Body of pancreas (tissue), 4 donors: ENCODE measurements at regions not wholly inside any gene's neighbourhood (a gene's known extent, or its start where the extent isn't known, plus 50 kb on each side); places are given as distances from the start of the nearest gene placed in this dataset.

Experiments
- ATAC-seq: fragments of 150-250 bp; one replicate; pipeline ENCODE4 v1.9.1; 2016
- DNase-seq, 4 donors: peaks; one replicate each; pipeline ENCODE4 v3.0.0-alpha.2; 2019
- H3K27ac ChIP-seq, 4 donors: fragments of 200-600 bp; sonication (generic); 1 replicate in 3 of 4; 2 replicates in 1 of 4; pipeline versions ENCODE4 v1.5.1 to v1.6.1; 2016 to 2019; ENCODE audit warnings: mild to moderate bottlenecking in 1 of 4, mixed read lengths in 1 of 4, moderate library complexity in 1 of 4
- H3K27me3 ChIP-seq, 2 donors: fragments of 200-600 bp; sonication (generic); one replicate each; pipeline ENCODE4 v1.6.0; 2016; ENCODE audit warnings: mild to moderate bottlenecking in 1 of 2
- H3K36me3 ChIP-seq, 2 donors: fragments of 200-600 bp; sonication (generic); replicated peaks in 1 of 2; 2 replicates each; pipeline ENCODE4 v1.5.1; 2016; ENCODE audit warnings: low read depth in 2 of 2; ENCODE audit not compliant: insufficient read depth in 1 of 2
- H3K4me1 ChIP-seq: fragments of 200-600 bp; sonication (generic); one replicate; pipeline ENCODE4 v1.6.0; 2016
- H3K4me3 ChIP-seq, 2 donors: fragments of 200-600 bp; sonication (generic); 1 replicate in 1 of 2; 2 replicates in 1 of 2; pipeline ENCODE4 v1.5.1; 2016 to 2019
- H3K9me3 ChIP-seq, 3 donors: fragments of 200-600 bp; sonication (generic); 1 replicate in 2 of 3; 2 replicates in 1 of 3; pipeline ENCODE4 v1.5.1; 2016
- POLR2A ChIP-seq, 3 donors: fragments of 450-650 bp; IDR thresholded peaks; one replicate each; pipeline ENCODE4 v1.6.1; 2016; ENCODE audit warnings: antibody characterized with exemption in 3 of 3, mild to moderate bottlenecking in 2 of 3
- WGBS, 2 donors: methylation state at CpG; one replicate each; pipeline ENCODE4 v1.1.5; 2017; 5-methylcytosine and 5-hydroxymethylcytosine counted together
- intact Hi-C: fragments of 100-400 bp; cut with DNase I; formaldehyde crosslinking; loops from one replicate; pipeline ENCODE4 v1.15.1; 2023
- TF ChIP-seq, protein P1 (sequence below), 7 experiments: fragments of 450-650 bp in 4 of 7; fragments of 200-600 bp in 3 of 7; sonication (generic) in 3 of 7; IDR thresholded peaks; one replicate each; pipeline ENCODE4 v1.5.1; 2016 to 2019; ENCODE audit warnings: antibody characterized with exemption in 7 of 7

GRCh38 chr1:4124631-4125145, 224.6 kb upstream of the C1orf174 start:
- Histone ChIP-seq H3K9me3 (no peaks in the 10 kb centered on the region), H3K27ac (no peak overlapping the region), H3K27me3 (no peaks in the 10 kb centered on the region), H3K4me1 (no peaks in the 10 kb centered on the region), H3K36me3 (no peaks in the 10 kb centered on the region), H3K4me3 (no peak overlapping the region)
- 68 to 76% methylated on average over 4 to 6 of the region's 6 CpGs for WGBS, 2 donors
- no peak for DNase-seq
- intact Hi-C loops = no loop called here
- no peak for ATAC-seq
- TF ChIP-seq POLR2A (IDR thresholded peaks at IDR 0.05) = no peak
- TF ChIP-seq, protein P1, sequence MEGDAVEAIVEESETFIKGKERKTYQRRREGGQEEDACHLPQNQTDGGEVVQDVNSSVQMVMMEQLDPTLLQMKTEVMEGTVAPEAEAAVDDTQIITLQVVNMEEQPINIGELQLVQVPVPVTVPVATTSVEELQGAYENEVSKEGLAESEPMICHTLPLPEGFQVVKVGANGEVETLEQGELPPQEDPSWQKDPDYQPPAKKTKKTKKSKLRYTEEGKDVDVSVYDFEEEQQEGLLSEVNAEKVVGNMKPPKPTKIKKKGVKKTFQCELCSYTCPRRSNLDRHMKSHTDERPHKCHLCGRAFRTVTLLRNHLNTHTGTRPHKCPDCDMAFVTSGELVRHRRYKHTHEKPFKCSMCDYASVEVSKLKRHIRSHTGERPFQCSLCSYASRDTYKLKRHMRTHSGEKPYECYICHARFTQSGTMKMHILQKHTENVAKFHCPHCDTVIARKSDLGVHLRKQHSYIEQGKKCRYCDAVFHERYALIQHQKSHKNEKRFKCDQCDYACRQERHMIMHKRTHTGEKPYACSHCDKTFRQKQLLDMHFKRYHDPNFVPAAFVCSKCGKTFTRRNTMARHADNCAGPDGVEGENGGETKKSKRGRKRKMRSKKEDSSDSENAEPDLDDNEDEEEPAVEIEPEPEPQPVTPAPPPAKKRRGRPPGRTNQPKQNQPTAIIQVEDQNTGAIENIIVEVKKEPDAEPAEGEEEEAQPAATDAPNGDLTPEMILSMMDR (IDR thresholded peaks at IDR 0.05) = no peak

DNA sequence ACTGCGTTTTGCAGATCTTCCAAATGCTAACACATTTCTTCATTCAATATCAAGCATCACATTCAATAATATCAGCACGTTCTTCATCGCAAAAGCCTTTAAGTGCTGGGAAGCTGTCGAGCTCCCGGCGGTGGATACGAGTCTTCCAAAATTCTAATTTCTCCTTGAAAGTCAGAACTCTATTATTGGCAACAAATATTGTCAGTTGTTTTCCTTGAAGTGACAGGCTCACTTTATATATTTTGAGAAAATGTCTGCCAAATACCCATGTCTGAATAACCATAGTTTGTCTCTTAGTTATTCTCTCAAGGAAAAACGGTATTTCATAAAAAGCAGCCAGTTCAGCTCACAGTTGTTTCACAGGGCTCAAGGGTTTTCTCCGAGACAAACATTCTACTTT, 226.2 kb upstream of the C1orf174 start:
- no peak overlapping the region for H3K4me3 ChIP-seq
- TF ChIP-seq POLR2A (IDR thresholded peaks at IDR 0.05) = no peak
- TF ChIP-seq, protein P1 (IDR thresholded peaks at IDR 0.05) = no peak
- ATAC-seq = no peak
- intact Hi-C loops = no loop called here
- no peaks in the 10 kb centered on the region for H3K4me1 ChIP-seq
- H3K27me3 ChIP-seq = no peaks in the 10 kb centered on the region
- no peak for DNase-seq
- no peaks in the 10 kb centered on the region for H3K36me3 ChIP-seq
- H3K9me3 ChIP-seq = no peaks in the 10 kb centered on the region
- H3K27ac ChIP-seq = no peak overlapping the region
- WGBS, 2 donors = 77 to 81% methylated on average over 9 of the region's 9 CpGs

- no peak for TF ChIP-seq POLR2A (IDR thresholded peaks at IDR 0.05)
- TF ChIP-seq, protein P1 (IDR thresholded peaks at IDR 0.05) = no peak
- ATAC-seq (no peak), DNase-seq (no peak)
- intact Hi-C loops = no loop called here
- no peak overlapping the region for H3K27ac ChIP-seq
- WGBS, 2 donors = 74% methylated on average over 20 of the region's 20 CpGs
- H3K36me3 ChIP-seq = no peaks in the 10 kb centered on the region
- H3K4me1 ChIP-seq = no peaks in the 10 kb centered on the region
- no peaks in the 10 kb centered on the region for H3K9me3 ChIP-seq
- no peaks in the 10 kb centered on the region for H3K27me3 ChIP-seq
- no peak overlapping the region for H3K4me3 ChIP-seq
Measured at GRCh38 chr1:4126731-4127591, 226.9 kb upstream of the C1orf174 start.

DNA sequence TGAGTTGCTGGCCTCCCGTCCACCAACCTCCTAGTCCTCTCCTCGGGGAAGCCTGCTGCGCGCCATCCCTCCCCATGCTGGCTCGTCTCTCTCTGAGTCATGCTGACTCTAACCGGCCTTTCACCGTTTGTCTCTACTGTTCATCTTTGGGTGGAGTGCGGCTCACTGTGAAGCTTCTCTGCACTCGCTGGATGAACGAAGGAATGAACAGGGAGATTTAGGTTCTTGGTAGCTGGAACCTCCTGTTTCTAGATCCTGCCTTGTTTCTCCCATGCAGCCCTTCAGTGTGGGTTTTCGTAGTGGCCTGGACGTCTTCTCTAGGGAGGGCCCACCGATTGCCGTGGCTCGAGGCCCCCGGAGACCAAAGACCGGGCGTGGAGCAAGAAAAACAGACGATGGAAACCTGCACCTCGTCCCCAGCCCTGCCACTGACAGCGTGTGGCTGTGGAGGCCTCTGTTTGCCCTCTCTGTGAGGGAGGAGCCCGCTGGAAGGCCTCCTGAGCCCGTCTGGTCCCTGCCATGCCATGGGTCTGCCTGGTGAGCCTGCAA, 227.6 kb upstream of the C1orf174 start:
- ATAC-seq (no peak), DNase-seq (no peak)
- intact Hi-C loops = no loop called here
- 71 to 79% methylated on average over 23 of the region's 23 CpGs for WGBS, 2 donors
- Histone ChIP-seq H3K36me3 (no peaks in the 10 kb centered on the region), H3K4me1 (no peaks in the 10 kb centered on the region), H3K27ac (no peak overlapping the region), H3K27me3 (no peaks in the 10 kb centered on the region), H3K9me3 (no peaks in the 10 kb centered on the region), H3K4me3 (no peak overlapping the region)
- no peak for TF ChIP-seq POLR2A (IDR thresholded peaks at IDR 0.05)
- TF ChIP-seq, protein P1 (IDR thresholded peaks at IDR 0.05) = no peak
